NCI-H774 (cell line): ENCODE measurements at regions not wholly inside any gene's neighbourhood (a gene's known extent, or its start where the extent isn't known, plus 50 kb on each side); places are given as distances from the start of the nearest gene placed in this dataset.
"Not testable (repeated sequence)": the region's sequence is repeated elsewhere in the genome, so short reads cannot be mapped to it uniquely, and the experiment has no call there.

ENCODE experiments used
- DNase-seq: peaks from one replicate; lab custom pipeline; 2025; lab: John Stamatoyannopoulos, UW

DNA sequence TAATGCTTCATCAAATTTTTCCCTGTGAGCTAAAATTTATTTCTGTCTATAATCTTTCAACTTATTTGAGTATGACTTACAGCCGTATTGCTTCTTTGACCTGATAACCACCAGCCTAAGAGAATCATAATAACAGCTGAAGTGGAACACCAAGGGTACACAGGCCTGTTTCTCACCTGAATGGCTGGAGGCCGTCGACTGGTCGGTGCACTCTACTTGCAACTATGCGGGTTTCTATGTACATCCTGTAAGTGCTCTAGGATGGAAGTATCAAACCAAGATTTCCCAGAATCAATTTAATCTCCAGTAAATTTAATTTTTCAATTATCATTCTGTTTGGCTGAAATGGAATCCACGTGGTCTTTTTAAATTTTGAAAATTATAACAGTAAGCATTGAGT, 504.8 kb upstream of the PHF14 start:
- no peak for DNase-seq

DNA sequence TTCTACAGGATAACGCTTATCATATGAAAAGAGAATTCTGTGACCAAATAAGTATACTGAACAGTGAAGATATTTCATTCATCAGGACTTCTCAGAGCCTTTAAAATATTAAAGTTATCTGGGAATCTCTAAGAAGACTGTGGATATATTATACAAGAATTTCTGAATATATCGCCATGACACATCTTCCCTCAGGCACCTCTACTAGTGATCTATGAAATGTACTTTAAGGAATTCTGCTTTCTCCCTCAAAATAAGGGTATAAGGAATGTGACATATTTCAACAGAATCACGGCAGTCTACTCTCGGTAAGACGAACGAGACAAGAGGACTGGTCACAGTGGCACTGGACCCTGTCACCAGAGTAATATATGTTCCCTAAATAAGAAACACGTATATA, 504.2 kb upstream of the PHF14 start:
- no peak for DNase-seq

DNA sequence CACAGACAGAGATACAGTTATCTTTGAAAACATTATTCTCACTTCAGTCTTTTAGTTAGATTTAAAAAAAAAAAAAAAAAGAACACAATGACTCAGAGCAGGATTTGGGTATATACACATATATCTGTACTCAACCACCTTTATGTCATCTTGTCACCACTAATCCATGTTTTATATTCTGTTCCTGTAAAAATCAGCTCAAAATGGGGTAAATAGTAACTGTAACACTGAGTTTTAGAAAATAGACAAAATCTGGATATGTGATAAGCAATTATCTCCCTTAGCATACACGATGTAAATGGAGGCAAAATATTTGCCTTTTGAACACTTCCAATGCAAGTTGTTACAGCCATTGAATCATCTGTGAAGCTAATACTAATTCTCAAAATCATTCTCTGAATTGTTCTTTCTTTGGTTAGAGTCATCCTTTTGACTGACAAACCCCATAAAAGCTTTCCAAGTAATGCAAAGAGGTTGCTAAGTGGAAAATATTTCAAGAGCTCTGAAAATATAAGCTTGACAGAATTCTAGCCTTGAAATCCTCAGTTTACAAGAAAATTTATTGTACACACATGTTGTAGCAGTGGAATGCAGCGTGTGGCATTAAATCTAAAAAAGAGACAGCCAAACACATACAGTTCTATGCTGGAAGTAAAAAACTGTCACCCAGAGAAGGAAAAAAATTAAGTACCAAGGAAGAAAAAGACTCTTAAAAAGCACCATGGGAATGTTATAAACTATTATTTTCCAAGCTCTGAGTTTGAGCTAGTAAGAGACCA, 502.2 kb upstream of the PHF14 start:
- DNase-seq, result no peak

DNA sequence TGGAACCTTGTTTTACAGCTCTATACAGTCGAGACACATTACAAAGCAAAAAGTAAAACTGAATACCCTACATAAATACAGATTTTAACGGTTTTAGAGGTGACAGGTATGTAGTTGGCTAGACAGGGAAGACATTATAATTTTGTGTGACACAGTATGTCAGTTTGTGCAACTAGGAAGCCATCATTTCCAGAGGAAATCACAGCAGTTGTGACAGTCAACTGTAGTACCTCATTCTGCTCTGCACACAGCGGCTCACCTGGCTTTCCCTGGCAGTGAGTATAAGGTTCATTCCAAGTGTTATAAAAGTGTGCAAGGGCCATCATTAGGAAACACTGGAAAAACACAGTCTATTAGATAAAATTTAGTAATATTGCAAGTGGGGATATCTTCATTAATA, 501.6 kb upstream of the PHF14 start:
- no peak for DNase-seq

DNA sequence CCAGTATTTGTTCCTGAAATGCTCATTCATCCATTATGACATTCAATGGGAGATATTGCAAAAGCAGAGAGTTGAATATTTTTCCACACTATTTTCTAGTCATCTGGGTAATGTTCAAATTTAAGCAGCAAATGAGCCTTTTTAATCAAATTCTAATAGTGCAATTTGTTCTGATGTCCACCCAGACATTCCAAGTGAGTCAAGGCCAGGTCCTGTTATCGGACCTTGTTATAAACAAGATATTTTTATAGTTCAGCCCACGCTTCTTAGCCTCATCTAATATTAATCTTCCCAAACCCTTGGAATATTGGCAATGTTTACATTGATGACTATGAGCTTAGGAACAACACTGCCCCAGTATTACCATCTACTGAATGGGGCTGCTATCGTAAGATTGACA, 500.1 kb upstream of the PHF14 start:
- no peak for DNase-seq

DNA sequence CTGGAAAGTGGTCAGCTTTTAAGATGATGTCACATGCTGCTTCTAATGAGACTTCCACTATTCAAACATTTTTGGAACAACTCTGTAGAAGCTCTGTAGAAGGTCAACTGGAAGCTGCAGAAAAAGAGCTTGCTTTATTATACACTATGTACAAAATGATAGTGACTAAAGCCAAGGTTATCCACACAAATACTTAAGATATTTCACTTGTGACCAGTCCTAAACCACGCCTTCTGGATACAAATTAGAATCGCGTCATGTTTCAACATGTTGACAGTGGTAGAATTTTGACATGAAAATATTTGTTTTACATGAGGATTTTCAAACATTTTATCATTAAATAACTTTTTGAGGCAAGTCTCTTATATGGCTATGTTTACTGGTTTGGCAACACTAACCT, 499.6 kb upstream of the PHF14 start:
- no peak for DNase-seq

DNA sequence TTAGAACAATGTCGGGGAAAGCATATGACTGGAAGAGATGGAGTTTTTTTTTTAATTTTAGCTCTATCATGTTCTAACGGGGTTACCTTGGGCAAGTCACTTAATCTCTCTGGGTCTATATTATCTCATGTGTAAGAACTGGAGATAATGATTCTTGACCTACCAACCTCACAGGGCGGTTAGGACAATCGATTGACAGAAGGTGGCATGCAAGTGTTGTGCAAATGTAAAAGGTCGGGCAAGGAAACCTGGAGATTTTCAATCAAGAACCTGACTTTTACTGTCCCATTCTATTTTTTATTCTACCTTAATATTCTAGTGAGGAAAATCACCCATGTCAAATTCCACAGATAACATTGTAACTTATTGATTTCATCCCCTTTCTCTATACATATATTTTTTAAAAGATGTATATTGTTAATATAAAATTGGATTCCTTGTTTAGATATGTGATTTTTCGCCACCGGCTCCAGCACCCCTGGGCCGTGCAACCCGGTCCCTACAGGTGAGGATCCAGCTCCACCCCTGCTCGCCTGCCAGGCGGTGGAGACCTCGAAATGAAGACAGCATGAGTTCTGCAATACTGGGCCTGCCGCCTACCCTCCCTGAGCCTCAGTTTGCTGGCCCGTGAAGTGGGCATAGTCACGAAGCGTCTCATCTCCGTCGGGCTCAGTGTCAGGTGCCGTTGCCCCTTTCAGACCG, 497.6 kb upstream of the PHF14 start:
- DNase-seq, result no peak

DNA sequence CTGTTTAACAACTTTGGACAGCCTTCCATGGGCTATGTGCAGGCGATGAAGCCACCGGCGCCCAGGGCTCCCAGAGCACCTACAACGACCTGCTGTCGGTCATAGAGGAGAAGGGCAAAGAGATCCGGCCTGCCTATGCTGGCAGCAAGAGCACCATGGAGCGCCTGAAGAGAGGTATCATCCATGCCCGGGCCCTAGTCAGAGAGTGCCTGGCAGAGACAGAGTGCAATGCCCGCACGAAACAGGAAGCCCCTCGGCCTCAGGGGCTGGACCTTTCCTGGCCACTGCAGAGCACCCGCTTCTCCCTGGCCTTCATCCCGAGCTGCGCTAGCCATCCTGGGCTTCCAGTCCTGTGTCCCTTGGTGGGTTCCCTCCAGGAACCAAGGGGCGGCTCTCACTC, 497.0 kb upstream of the PHF14 start:
- DNase-seq, result no peak

DNA sequence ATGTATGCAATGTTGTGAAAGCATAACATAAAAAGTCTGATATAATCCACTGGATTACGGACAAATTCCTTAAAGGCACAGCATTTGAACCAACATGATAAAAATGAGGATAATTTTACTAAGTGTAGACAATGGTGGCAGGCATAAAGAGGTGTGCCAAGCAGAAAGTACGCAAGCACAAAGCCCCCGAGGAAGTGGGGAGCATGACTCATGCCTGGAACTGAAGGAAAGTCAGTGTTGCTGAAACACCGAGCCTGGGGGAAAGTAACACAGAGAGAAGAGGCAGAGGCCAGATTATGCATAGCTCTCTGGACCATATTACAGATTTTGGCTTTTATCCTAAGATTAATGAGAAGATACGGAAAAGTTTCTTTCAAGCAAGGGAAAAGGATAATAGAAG, 490.0 kb upstream of the PHF14 start:
- no peak for DNase-seq

DNA sequence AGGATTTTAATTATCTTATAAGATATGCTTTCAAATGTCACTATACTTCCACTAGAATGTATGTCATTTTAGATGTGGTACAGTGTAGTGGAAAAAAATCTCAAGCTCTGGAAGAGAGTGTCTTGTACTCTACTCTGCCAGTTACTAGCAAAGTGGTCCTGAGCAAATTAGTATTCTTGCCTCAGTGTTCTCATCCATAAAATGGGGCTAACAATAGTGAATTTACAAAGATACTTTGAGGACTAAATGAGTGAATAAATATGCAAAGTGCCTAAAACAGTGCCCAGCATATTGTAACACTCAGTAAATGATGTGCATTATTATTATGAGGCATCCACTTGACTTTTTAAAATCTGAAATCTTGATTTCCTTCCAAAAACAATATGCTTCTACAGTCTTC, 488.9 kb upstream of the PHF14 start:
- DNase-seq, result no peak

DNA sequence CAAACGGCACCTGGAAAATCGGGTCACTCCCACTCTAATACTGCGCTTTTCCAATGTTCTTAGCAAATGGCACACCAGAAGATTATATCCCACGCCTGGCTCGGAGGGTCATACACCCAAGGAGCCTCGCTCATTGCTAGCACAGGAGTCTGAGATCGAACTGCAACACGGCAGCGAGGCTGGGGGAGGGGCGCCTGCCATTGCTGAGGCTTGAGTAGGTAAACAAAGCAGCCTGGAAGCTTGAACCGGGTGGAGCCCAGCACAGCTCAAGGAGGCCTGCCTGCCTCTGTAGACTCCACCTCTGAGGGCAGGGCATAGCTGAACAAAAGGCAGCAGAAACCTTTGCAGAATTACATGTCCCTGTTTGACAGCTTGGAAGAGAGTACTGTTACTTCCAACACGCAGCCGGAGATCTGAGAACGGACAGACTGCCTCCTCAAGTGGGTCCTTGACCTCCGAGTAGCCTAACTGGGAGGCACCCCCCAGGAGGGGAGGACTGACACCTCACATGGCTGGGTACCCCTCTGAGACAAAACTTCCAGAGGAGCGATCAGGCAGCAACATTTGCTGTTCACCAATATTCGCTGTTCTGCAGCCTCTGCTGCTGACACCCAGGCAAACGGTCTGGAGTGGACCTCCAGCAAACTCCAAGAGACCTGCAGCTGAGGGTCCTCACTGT, 472.3 kb upstream of the PHF14 start:
- DNase-seq, result not testable (repeated sequence)

DNA sequence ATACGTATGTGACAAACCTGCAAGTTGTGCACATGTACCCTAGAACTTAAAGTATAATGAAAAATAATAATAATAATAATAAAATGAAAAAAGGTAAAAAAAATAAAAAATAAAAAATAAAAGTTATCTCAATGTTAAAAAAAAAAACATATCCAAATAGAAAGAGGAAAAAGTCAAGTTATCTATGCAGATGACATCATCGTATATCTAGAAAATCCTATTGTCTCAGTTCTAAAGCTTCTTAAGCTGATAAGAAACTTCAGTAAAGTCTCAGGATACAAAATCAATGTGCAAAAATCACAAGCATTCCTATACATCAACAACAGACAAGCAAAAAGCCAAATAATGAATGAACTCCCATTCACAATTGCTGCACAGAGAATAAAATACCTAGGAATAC, 466.6 kb upstream of the PHF14 start:
- no peak for DNase-seq

DNA sequence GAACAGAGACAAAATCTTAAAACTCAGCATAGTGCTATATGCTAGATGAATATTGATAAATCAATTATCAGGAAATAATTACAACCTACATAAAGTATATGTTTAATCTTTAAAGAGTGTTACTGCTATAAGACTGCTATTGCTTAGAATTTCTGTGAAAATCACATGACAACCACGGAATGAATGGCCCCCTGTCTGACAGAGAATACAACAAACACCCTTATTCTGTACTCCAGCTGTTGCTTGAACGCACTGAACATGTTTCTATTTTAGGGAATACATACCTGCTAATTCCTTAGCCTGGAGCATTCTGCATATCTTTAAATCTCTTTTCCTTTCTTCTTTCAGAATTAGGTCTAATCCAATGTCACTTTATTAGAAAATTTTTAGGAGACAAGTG, 452.4 kb upstream of the PHF14 start:
- DNase-seq, result no peak

DNA sequence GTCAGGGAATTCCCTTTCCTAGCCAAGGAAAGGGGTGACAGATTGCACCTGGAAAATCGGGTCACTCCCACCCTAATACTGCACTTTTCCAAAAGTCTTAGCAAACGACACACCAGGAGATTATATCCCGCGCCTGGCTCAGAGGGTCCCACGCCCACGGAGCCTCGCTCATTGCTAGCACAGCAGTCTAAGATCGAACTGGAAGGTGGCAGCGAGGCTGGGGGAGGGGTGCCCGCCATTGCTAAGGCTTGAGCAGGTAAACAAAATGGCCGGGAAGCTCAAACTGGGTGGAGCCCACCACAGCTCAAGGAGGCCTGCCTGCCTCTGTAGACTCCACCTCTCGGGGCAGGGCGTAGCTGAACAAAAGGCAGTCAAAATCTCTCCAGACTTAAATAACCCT, 440.2 kb upstream of the PHF14 start:
- not testable (repeated sequence) for DNase-seq

DNA sequence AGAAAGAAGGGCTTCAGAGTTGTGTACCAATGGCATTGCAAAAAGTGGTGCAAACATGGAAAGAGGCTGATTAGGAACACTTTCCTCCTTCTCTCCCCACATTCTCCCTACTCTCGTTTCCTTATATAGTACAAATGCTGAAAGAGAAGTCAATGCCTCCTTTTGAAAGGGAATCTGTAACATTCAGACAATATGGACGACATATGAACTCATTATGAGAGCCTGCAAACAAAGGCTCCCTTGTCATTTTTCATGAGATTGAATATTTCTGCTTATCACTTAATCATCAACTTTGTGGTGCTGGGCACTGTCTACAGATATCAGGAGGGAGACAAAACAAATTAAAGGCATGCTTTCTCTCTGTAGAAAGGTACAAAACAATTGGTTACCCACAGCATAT, 437.1 kb upstream of the PHF14 start:
- DNase-seq, result no peak

DNA sequence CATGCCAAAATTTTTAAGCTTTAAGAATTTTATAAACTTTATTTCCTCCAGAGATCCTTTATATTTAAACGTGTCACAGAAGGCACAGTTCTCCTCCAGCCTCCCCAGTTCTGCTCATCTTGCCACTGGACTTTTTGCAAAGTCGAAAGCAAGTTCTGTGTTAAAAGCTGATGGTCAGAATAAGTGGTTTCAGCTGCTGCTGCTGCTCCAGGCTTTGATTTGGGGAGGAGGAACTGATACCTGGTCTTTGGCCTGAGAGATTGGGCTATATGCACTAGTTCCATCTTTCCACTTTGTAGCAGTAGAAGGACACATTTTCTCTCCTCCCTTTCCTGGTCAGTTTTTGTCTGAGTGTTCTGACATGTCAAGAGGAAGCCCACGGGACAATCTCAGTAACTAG, 435.9 kb upstream of the PHF14 start:
- DNase-seq, result no peak

DNA sequence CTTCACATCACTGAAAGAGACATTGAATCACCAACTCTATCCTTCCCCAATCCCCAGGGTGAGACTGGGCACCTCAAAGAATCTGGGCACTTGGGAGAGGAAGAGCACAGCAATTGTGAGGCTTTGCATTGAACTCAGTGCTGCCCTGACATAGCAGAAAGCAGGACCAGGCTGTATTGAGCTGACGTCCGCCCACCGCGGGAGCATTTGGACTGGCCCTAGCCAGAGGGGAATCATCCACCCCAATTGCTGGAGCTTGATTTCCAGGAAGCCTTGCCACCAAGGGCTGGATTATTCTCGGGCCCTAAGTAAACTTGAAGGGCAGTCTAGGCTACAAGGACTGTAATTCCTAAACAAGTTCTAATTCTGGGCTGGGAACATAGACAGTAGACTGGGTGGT, 416.3 kb upstream of the PHF14 start:
- DNase-seq, result no peak

DNA sequence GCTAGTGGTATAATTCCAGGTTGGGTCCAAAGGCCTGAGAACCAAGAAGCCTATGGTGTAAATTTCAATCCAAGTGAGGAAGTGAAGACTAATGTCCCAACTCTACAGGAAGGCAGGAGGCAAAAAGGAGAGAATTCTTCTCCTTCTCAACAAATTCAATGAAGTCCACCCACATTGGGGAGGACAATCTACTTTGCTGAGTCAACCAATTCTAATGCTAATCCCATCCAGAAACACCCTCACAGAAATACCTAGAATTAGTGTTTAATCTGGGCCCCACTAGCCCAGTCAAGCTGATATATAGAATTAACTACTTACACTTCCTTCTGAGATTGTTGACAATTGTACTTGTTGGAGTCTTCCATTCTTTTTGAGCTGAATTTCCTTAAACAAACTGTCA, 413.2 kb upstream of the PHF14 start:
- no peak for DNase-seq

DNA sequence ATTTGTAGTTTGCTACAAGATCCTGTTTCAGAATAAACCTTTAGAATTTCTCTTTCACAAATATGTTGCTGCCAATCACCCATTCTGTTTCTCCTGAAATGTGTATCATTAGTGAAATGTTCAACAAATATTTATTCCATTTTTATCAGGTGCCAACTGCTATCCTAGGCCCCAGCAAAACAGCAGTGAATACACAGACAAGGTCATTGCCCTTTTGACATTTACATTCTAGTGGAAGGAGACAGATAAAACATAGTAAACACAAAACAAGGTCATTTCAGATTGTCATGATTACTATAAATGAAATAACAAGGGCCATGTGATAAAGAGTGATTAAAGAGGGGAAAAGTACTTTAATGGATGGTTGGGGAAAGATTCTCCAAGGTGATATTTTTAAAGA, 404.8 kb upstream of the PHF14 start:
- no peak for DNase-seq

DNA sequence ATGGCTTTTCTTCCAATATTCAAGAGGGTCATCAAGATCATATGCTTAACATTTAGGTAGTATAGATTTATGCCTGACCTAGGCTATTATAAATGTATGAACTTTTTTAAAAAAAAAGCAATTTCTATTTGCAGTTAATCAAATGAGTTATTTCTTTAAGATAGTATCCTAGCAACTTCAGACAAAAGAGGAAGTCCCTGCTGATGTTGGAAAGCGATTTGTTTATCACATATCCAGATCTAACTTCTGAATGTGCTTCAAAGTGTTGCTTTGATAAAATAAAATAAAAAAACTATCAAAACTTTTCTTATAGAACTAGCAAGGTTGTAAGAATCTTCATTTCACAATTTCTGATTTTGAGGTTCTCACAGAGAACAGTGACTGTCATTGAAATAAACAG, 401.9 kb upstream of the PHF14 start:
- DNase-seq, result no peak

DNA sequence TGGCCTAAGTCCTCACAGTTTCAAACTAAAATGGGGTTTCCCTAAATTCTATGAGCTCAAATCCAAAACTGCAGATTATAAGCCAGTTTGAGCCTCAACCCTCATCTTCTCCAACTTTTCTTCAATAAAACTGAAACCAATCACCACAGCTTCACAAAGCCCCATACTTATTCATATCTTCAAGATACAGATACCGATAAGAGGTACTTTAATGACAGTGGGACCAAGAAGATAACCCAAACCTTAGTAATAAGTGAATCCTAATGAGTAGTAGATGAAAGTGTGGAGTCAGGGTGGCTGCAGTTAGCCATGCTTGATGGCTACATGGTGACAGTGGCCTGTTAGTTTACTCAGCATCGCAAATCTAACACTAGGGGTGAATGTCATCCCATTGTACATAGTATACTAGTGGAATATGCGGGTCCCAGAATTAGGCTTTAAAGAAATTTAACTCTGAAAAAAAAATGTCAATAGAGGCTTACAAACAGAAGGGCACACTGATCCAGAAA, 395.8 kb upstream of the PHF14 start:
- no peak for DNase-seq

DNA sequence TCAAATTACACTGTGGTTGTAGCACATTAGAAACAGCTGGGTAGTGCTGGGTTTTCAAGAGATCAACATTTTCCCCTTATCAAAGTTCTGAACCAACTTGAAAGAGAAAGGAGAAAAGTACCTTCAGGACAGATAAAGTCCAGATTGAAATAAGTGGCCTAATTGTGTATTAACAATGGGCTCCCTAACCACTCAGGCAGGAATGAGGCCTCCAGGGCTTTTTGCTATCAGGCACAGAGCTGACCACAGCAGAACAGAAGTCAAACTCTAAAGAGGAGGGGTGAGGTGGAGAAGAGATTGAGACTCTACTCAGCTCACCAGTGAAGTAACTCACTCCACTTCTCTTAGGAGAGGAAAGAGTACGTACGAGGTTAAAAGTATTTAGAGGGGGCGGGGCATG, 394.1 kb upstream of the PHF14 start:
- DNase-seq, result no peak

DNA sequence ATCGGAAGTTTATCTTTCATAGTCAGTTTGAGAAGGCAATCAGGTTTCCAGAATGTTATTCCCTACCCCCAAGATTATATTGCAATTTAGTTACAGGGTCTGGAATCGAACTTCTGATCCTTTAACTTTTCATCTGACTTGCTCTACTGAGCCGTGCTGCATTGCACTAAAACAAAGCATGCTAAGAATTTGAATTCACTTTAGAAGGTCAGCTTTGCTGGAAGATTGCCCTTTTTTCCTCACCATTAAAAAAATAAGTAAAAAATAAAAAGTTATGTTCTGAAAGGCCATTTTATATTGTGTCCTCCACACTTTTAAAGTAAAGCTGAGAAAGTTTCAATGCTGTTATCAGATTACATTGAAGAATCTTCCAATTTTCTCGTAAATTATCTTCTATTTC, 388.8 kb upstream of the PHF14 start:
- no peak for DNase-seq
